ENCODE measurements at regions not wholly inside any gene's neighbourhood (a gene's known extent, or its start where the extent isn't known, plus 50 kb on each side); places are given as distances from the start of the nearest gene placed in this dataset.

DNA sequence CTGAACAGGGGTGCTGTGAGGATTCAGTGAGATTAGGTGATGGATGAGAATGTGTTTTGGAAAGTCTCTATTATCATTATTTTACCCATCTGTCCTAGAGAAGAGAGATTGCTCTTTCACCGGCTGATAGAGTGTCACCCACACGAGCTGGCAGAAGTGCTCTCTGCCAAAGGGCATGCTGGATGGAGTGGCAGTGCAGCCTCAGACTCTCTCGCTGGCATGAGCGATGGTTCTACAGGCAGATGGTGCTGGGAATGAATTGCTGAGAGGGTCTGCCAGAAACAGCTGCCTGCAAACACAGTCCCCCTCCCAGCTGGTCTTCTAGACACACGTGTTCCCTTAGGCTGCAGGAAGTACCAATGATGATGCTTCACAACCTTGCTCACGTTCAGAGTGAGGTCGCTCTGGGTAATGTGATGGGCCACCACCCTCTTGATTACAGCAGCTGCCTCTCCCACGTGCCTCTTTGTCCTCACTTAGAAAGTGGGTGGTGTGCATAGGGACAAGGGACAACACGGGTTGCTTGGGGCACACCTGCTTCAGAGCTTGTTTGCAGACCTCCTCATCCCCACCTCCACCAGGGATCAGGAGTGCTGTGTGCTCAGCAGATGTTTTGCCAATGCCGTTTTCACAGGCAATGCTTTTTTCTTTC, 84.7 kb downstream of the FOXA2 start (continued):
- no peak for TF ChIP-seq KDM4A (IDR thresholded peaks at IDR 0.05; ENCODE audit: low read depth, low read length, severe bottlenecking)

Data from H1 (cell line).